GM12878 (cell line): ENCODE measurements at regions not wholly inside any gene's neighbourhood (a gene's known extent, or its start where the extent isn't known, plus 50 kb on each side); places are given as distances from the start of the nearest gene placed in this dataset.

Source experiments
- ATAC-seq: fragments of 200-7000 bp; cut with Tn5 transposase; 3 replicates; pipeline ENCODE4 v1.9.1; 2020; ENCODE audit warnings: mild to moderate bottlenecking, moderate library complexity
- BruUV-seq: library from RNA; stranded (reverse); fragments of 400-500 nt; replicated peaks from 2 replicates; lab custom pipeline; 2021; lab: Mats Ljungman, UMichigan
- CTCF ChIA-PET: fragments of 300-600 bp; sonication (Branson Sonifier 250); formaldehyde crosslinking; extraction: SDS; loops from one replicate; lab custom pipeline; 2021; ENCODE audit warnings: inconsistent platforms; lab: Yijun Ruan, JAX
- POLR2A ChIA-PET: fragments of 350-600 bp; formaldehyde crosslinking; extraction: SDS; loops from one replicate; lab custom pipeline; 2021; ENCODE audit warnings: inconsistent platforms; lab: Charles Lee
- RAD21 ChIA-PET: fragments of 300-600 bp; sonication (Branson Sonifier 250); formaldehyde crosslinking; loops from one replicate; lab custom pipeline; 2023; ENCODE audit warnings: antibody characterized with exemption; ENCODE audit not compliant: unreplicated experiment; lab: Charles Lee
- SMC1A ChIA-PET: fragments of 300-600 bp; sonication (Branson Sonifier 250); formaldehyde crosslinking; loops from one replicate; lab custom pipeline; 2023; ENCODE audit not compliant: unreplicated experiment, uncharacterized antibody; lab: Charles Lee
- DNase-seq: peaks from one replicate; pipeline ENCODE4 v3.0.0-alpha.2; 2011; ENCODE audit warnings: low read depth, low spot score
- FAIRE-seq: peaks from 3 replicates; lab custom pipeline; 2011; peaks lifted over from hg19 to GRCh38; lab: Jason Lieb, UNC
- H2AFZ ChIP-seq: 2 replicates; pipeline ENCODE4 v1.6.0; 2011; ENCODE audit warnings: low read depth, low read length, control low read depth; ENCODE audit not compliant: control insufficient read depth
- H3K27ac ChIP-seq: 2 replicates; pipeline ENCODE4 v1.5.1; 2011; ENCODE audit warnings: control low read depth; ENCODE audit not compliant: control insufficient read depth, insufficient read depth
- H3K27me3 ChIP-seq, 2 experiments: replicated peaks in 1 of 2; 2 replicates each; pipeline versions ENCODE4 v1.6.0 to v1.6.1; 2011; ENCODE audit warnings: low read length in 1 of 2; ENCODE audit not compliant: control insufficient read depth in 2 of 2, insufficient read depth in 2 of 2
- H3K36me3 ChIP-seq, 2 experiments: 2 replicates each; pipeline ENCODE4 v1.5.1; 2011; ENCODE audit warnings: low read length in 1 of 2; ENCODE audit not compliant: control insufficient read depth in 2 of 2, insufficient read depth in 2 of 2
- H3K4me1 ChIP-seq: 2 replicates; pipeline ENCODE4 v1.6.1; 2011; ENCODE audit warnings: mild to moderate bottlenecking, low read length, moderate library complexity, mixed read lengths; ENCODE audit not compliant: control insufficient read depth, insufficient read depth
- H3K4me2 ChIP-seq: 2 replicates; pipeline ENCODE4 v1.6.0; 2011; ENCODE audit warnings: control low read depth; ENCODE audit not compliant: control insufficient read depth, insufficient read depth
- H3K4me3 ChIP-seq: fragments of 200-600 bp; sonication (generic); 2 replicates; pipeline ENCODE4 v1.5.1; 2016
- H3K79me2 ChIP-seq: 2 replicates; pipeline ENCODE4 v1.6.0; 2011; ENCODE audit warnings: low read length; ENCODE audit not compliant: control insufficient read depth, insufficient read depth
- H3K9ac ChIP-seq: 2 replicates; pipeline ENCODE4 v1.8.0; 2011; ENCODE audit warnings: low read length, control low read depth, mixed read lengths; ENCODE audit not compliant: control insufficient read depth, insufficient read depth
- H3K9me3 ChIP-seq: replicated peaks from 3 replicates; pipeline ENCODE4 v1.5.1; 2011; ENCODE audit warnings: mild to moderate bottlenecking, low read length; ENCODE audit not compliant: control insufficient read depth, insufficient read depth
- H4K20me1 ChIP-seq: 2 replicates; pipeline ENCODE4 v1.6.0; 2011; ENCODE audit not compliant: control insufficient read depth, insufficient read depth
- CHD2 ChIP-seq: IDR thresholded peaks from 2 replicates; pipeline ENCODE4 v1.6.1; 2011; ENCODE audit warnings: low read depth, low read length, improper control_type of control experiment, borderline replicate concordance
- CREB1 ChIP-seq: IDR thresholded peaks from 2 replicates; pipeline ENCODE4 v1.6.1; 2012; ENCODE audit warnings: low read depth, mild to moderate bottlenecking, inconsistent platforms
- FOXK2 ChIP-seq: fragments of 450-650 bp; IDR thresholded peaks from 2 replicates; pipeline ENCODE4 v1.6.1; 2017; ENCODE audit warnings: mild to moderate bottlenecking, moderate library complexity
- KDM1A ChIP-seq: fragments of 200-600 bp; sonication (generic); IDR thresholded peaks from 2 replicates; pipeline ENCODE4 v1.6.1; 2016; ENCODE audit warnings: borderline replicate concordance
- LARP7 ChIP-seq: fragments of 450-650 bp; IDR thresholded peaks from 2 replicates; pipeline ENCODE4 v1.6.1; 2017; ENCODE audit warnings: mild to moderate bottlenecking
- MXI1 ChIP-seq: fragments of 150-350 bp; IDR thresholded peaks from 2 replicates; pipeline ENCODE4 v1.6.1; 2011; ENCODE audit warnings: low read depth, mild to moderate bottlenecking, inconsistent platforms, low read length, improper control_type of control experiment
- POLR2AphosphoS2 ChIP-seq: IDR thresholded peaks from 2 replicates; pipeline ENCODE4 v1.6.1; 2011; ENCODE audit warnings: low read depth, mild to moderate bottlenecking, low read length, improper control_type of control experiment, moderate library complexity
- RFX5 ChIP-seq: IDR thresholded peaks from 2 replicates; pipeline ENCODE4 v1.6.1; 2011; ENCODE audit warnings: low read depth, low read length, improper control_type of control experiment
- SREBF2 ChIP-seq: IDR thresholded peaks from 2 replicates; pipeline ENCODE4 v1.6.1; 2012; ENCODE audit warnings: mild to moderate bottlenecking, low read length
- STAT1 ChIP-seq: fragments of 450-650 bp; conservative IDR thresholded peaks from 2 replicates; pipeline ENCODE4 v1.6.1; 2014; ENCODE audit warnings: antibody characterized with exemption, mild to moderate bottlenecking
- ZNF622 ChIP-seq: fragments of 450-650 bp; IDR thresholded peaks from 2 replicates; pipeline ENCODE4 v1.6.1; 2017; ENCODE audit warnings: mild to moderate bottlenecking, inconsistent platforms
- ZSCAN29 ChIP-seq: fragments of 450-650 bp; IDR thresholded peaks from 2 replicates; pipeline ENCODE4 v1.6.1; 2017; ENCODE audit warnings: mild to moderate bottlenecking, moderate library complexity
- in situ Hi-C: fragments of 300-500 bp; cut with MboI; formaldehyde crosslinking; loops from 9 replicates; pipeline ENCODE4 v1.14.3; 2018; ENCODE audit warnings: mixed read lengths
- intact Hi-C: fragments of 100-400 bp; cut with micrococcal nuclease; formaldehyde crosslinking; loops from one replicate; pipeline ENCODE4 v1.14.2; 2022; ENCODE audit not compliant: unreplicated experiment
- TF ChIP-seq, protein P1 (sequence below): IDR thresholded peaks from 2 replicates; pipeline ENCODE4 v1.6.1; 2011; ENCODE audit warnings: low read depth, low read length, improper control_type of control experiment, borderline replicate concordance
- TF ChIP-seq, protein P2 (sequence below): IDR thresholded peaks from 2 replicates; pipeline ENCODE4 v1.6.1; 2011; ENCODE audit warnings: low read depth, mild to moderate bottlenecking, low read length, moderate library complexity, borderline replicate concordance; ENCODE audit errors: extremely low read depth

DNA sequence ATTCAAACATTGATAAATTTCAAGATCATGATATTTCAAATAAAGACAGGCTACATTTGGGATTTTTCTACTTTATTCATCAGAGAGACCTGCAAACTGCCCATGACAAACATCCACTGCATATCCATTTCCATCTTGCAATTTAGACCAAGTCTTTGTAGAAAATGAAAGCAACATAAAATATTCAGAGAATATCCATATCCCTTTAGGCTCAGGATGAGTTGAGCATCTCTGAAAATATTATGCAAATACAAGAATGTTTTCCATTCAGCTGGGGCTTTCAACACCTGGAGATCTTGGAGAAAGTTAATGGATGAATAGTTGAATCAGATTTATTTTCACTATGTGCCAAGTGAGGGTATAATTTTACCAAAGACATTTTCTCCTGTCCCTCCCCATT lies 103.4 kb downstream of the TUSC7 start:
- Histone ChIP-seq H3K4me3 (no peak overlapping the region), H2AFZ (no peak overlapping the region), H3K4me2 (no peak overlapping the region), H3K4me1 (no peaks in the 10 kb centered on the region), H3K9me3 (no peaks in the 10 kb centered on the region), H3K36me3 (no peaks in the 10 kb centered on the region), H3K27ac (no peak overlapping the region), H4K20me1 (no peaks in the 10 kb centered on the region), H3K79me2 (no peaks in the 10 kb centered on the region)
- no TSS peak for BruUV-seq
- RAD21 ChIA-PET, result no interaction called here
- intact Hi-C loops (no loop called here), in situ Hi-C loops (no loop called here)
- POLR2A ChIA-PET, result no interaction called here
- ATAC-seq, result no peak
- no peak for FAIRE-seq
- CTCF ChIA-PET, result no interaction called here
- TF ChIP-seq, protein P1, sequence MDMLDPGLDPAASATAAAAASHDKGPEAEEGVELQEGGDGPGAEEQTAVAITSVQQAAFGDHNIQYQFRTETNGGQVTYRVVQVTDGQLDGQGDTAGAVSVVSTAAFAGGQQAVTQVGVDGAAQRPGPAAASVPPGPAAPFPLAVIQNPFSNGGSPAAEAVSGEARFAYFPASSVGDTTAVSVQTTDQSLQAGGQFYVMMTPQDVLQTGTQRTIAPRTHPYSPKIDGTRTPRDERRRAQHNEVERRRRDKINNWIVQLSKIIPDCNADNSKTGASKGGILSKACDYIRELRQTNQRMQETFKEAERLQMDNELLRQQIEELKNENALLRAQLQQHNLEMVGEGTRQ, result no peak
- TF ChIP-seq MXI1, result no peak
- no peak for TF ChIP-seq KDM1A
- no peak for TF ChIP-seq RFX5
- no peak for TF ChIP-seq CREB1
- TF ChIP-seq SREBF2, result no peak
- TF ChIP-seq ZSCAN29, result no peak
- no peak for TF ChIP-seq CHD2
- TF ChIP-seq FOXK2, result no peak
- no peak for TF ChIP-seq LARP7
- TF ChIP-seq POLR2AphosphoS2, result no peak
- TF ChIP-seq ZNF622, result no peak
- TF ChIP-seq, protein P2, sequence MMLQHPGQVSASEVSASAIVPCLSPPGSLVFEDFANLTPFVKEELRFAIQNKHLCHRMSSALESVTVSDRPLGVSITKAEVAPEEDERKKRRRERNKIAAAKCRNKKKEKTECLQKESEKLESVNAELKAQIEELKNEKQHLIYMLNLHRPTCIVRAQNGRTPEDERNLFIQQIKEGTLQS, result no peak
- no peak for TF ChIP-seq STAT1
- TF ChIP-seq, all 136 proteins: peak for 0
- SMC1A ChIA-PET, result no interaction called here
- no peak for DNase-seq
- Histone ChIP-seq H3K9ac (no peak overlapping the region), H3K27me3 (no peaks in the 10 kb centered on the region)
